Activated CD8-positive, alpha-beta memory T cell treated with anti-CD3 and anti-CD28 coated beads, Interleukin-2, amount 10 ng/mL, durations not matched to agents 7 days and 5 days (primary cell): ENCODE measurements at regions not wholly inside any gene's neighbourhood (a gene's known extent, or its start where the extent isn't known, plus 50 kb on each side); places are given as distances from the start of the nearest gene placed in this dataset.

Experiments
- ATAC-seq: fragments of 150-1000 bp; cut with Tn5 transposase; one replicate; pipeline ENCODE4 v1.10.0; 2021; ENCODE audit warnings: moderate library complexity
- CTCF ChIA-PET: fragments of 350-600 bp; sonication (Branson Sonifier 250); formaldehyde crosslinking; loops from one replicate; lab custom pipeline; 2021; ENCODE audit warnings: antibody characterized with exemption; lab: Charles Lee
- DNase-seq: peaks from one replicate; pipeline ENCODE4 v3.0.0-alpha.2; 2020
- H3K27ac Mint-ChIP-seq: one replicate; pipeline ENCODE4 v1.8.0; 2021; ENCODE audit warnings: mild to moderate bottlenecking, mixed read lengths
- H3K27me3 Mint-ChIP-seq: one replicate; pipeline ENCODE4 v1.8.0; 2021; ENCODE audit warnings: mixed read lengths
- H3K36me3 Mint-ChIP-seq: one replicate; pipeline ENCODE4 v1.8.0; 2021; ENCODE audit warnings: mild to moderate bottlenecking, mixed read lengths
- H3K4me1 Mint-ChIP-seq: one replicate; pipeline ENCODE4 v1.8.0; 2021; ENCODE audit warnings: mixed read lengths
- H3K4me3 Mint-ChIP-seq: one replicate; pipeline ENCODE4 v1.8.0; 2021; ENCODE audit warnings: mild to moderate bottlenecking, moderate library complexity, mixed read lengths
- H3K9me3 Mint-ChIP-seq: one replicate; pipeline ENCODE4 v1.8.0; 2022; ENCODE audit warnings: low read depth, mixed read lengths

- H3K36me3 Mint-ChIP-seq, result no peaks in the 10 kb centered on the region
- H3K4me3 Mint-ChIP-seq, result no peak overlapping the region
- no peaks in the 10 kb centered on the region for H3K9me3 Mint-ChIP-seq
- H3K27ac Mint-ChIP-seq, result no peak overlapping the region
- peaks cover 6% of the 10 kb centered on the region for H3K27me3 Mint-ChIP-seq
- no peaks in the 10 kb centered on the region for H3K4me1 Mint-ChIP-seq
- CTCF ChIA-PET, result interaction anchor here (0.7 kb wide), 1 partner anchor 18 kb away, joined by 3 read pairs; no protein-coding TSS in a partner anchor
- DNase-seq (no peak), ATAC-seq (no peak)
Observed at GRCh38 chr6:71107911-71108420, 151.1 kb upstream of the B3GAT2 start.

GRCh38 chr6:71114544-71114943, 157.7 kb upstream of the B3GAT2 start:
- CTCF ChIA-PET, result no interaction called here
- Mint-ChIP-seq H3K9me3 (no peaks in the 10 kb centered on the region), H3K4me3 (no peak overlapping the region), H3K27ac (no peak overlapping the region), H3K27me3 (no peaks in the 10 kb centered on the region), H3K4me1 (no peaks in the 10 kb centered on the region), H3K36me3 (no peaks in the 10 kb centered on the region)
- ATAC-seq, result no peak
- DNase-seq, result no peak

GRCh38 chr6:71114986-71115385, 158.1 kb upstream of the B3GAT2 start:
- Mint-ChIP-seq H3K4me3 (no peak overlapping the region), H3K36me3 (no peaks in the 10 kb centered on the region), H3K27me3 (no peaks in the 10 kb centered on the region), H3K4me1 (no peaks in the 10 kb centered on the region), H3K27ac (no peak overlapping the region), H3K9me3 (no peaks in the 10 kb centered on the region)
- ATAC-seq (no peak), DNase-seq (no peak)
- CTCF ChIA-PET, result no interaction called here

GRCh38 chr6:71119560-71119959, 162.7 kb upstream of the B3GAT2 start:
- no peak overlapping the region for H3K27ac Mint-ChIP-seq
- H3K36me3 Mint-ChIP-seq, result no peaks in the 10 kb centered on the region
- DNase-seq (no peak), ATAC-seq (no peak)
- CTCF ChIA-PET, result no interaction called here
- no peaks in the 10 kb centered on the region for H3K27me3 Mint-ChIP-seq
- H3K4me1 Mint-ChIP-seq, result no peaks in the 10 kb centered on the region
- no peaks in the 10 kb centered on the region for H3K9me3 Mint-ChIP-seq
- no peak overlapping the region for H3K4me3 Mint-ChIP-seq

- Mint-ChIP-seq H3K4me3 (no peak overlapping the region), H3K36me3 (no peaks in the 10 kb centered on the region), H3K27ac (no peak overlapping the region), H3K9me3 (no peaks in the 10 kb centered on the region), H3K4me1 (no peaks in the 10 kb centered on the region), H3K27me3 (no peaks in the 10 kb centered on the region)
- DNase-seq (no peak), ATAC-seq (no peak)
- CTCF ChIA-PET, result no interaction called here
Observed at GRCh38 chr6:71123051-71123450, 165.6 kb upstream of the OGFRL1 start.

GRCh38 chr6:71124340-71124739, 164.3 kb upstream of the OGFRL1 start:
- CTCF ChIA-PET, result no interaction called here
- H3K27me3 Mint-ChIP-seq, result no peaks in the 10 kb centered on the region
- H3K9me3 Mint-ChIP-seq, result no peaks in the 10 kb centered on the region
- no peaks in the 10 kb centered on the region for H3K36me3 Mint-ChIP-seq
- no peak overlapping the region for H3K27ac Mint-ChIP-seq
- DNase-seq, result no peak
- H3K4me3 Mint-ChIP-seq, result no peak overlapping the region
- no peak for ATAC-seq
- H3K4me1 Mint-ChIP-seq, result no peaks in the 10 kb centered on the region

- CTCF ChIA-PET, result no interaction called here
- Mint-ChIP-seq H3K27me3 (no peaks in the 10 kb centered on the region), H3K27ac (no peak overlapping the region), H3K36me3 (no peaks in the 10 kb centered on the region), H3K4me1 (no peaks in the 10 kb centered on the region), H3K9me3 (no peaks in the 10 kb centered on the region), H3K4me3 (no peak overlapping the region)
- no peak for DNase-seq
- no peak for ATAC-seq
Observed at GRCh38 chr6:71125216-71125615, 163.4 kb upstream of the OGFRL1 start.

GRCh38 chr6:71126506-71126905, 162.1 kb upstream of the OGFRL1 start:
- no peaks in the 10 kb centered on the region for H3K4me1 Mint-ChIP-seq
- no peak for ATAC-seq
- CTCF ChIA-PET, result interaction anchor here (1.3 kb wide), 1 partner anchor 19 kb away, joined by 3 read pairs; no protein-coding TSS in a partner anchor
- DNase-seq, result no peak
- H3K27ac Mint-ChIP-seq, result no peak overlapping the region
- H3K4me3 Mint-ChIP-seq, result no peak overlapping the region
- H3K9me3 Mint-ChIP-seq, result no peaks in the 10 kb centered on the region
- H3K27me3 Mint-ChIP-seq, result no peaks in the 10 kb centered on the region
- no peaks in the 10 kb centered on the region for H3K36me3 Mint-ChIP-seq

- CTCF ChIA-PET, result interaction anchor here (0.6 kb wide), 1 partner anchor 49 kb away, joined by 3 read pairs; no protein-coding TSS in a partner anchor
- Mint-ChIP-seq H3K27me3 (no peaks in the 10 kb centered on the region), H3K4me1 (no peaks in the 10 kb centered on the region), H3K36me3 (no peaks in the 10 kb centered on the region), H3K27ac (no peak overlapping the region), H3K4me3 (no peak overlapping the region), H3K9me3 (no peaks in the 10 kb centered on the region)
- no peak for DNase-seq
- ATAC-seq, result no peak
Observed at GRCh38 chr6:71127374-71127773, 161.2 kb upstream of the OGFRL1 start.

GRCh38 chr6:71130277-71130676, 158.3 kb upstream of the OGFRL1 start:
- no peaks in the 10 kb centered on the region for H3K4me1 Mint-ChIP-seq
- no peak overlapping the region for H3K4me3 Mint-ChIP-seq
- H3K27me3 Mint-ChIP-seq, result no peaks in the 10 kb centered on the region

GRCh38 chr6:71134929-71135642, 153.5 kb upstream of the OGFRL1 start:
- CTCF ChIA-PET, result no interaction called here
- ATAC-seq, result no peak
- H3K27me3 Mint-ChIP-seq, result no peaks in the 10 kb centered on the region
- no peaks in the 10 kb centered on the region for H3K36me3 Mint-ChIP-seq
- H3K27ac Mint-ChIP-seq, result no peak overlapping the region
- H3K4me3 Mint-ChIP-seq, result no peak overlapping the region
- no peak for DNase-seq
- no peaks in the 10 kb centered on the region for H3K4me1 Mint-ChIP-seq
- H3K9me3 Mint-ChIP-seq, result no peaks in the 10 kb centered on the region

More at GRCh38 chr6:71130277-71130676, 158.3 kb upstream of the OGFRL1 start:
- CTCF ChIA-PET, result no interaction called here
- Mint-ChIP-seq H3K36me3 (no peaks in the 10 kb centered on the region), H3K27ac (no peak overlapping the region), H3K9me3 (no peaks in the 10 kb centered on the region)
- DNase-seq, result no peak
- no peak for ATAC-seq

GRCh38 chr6:71137973-71138372, 150.6 kb upstream of the OGFRL1 start:
- no peak overlapping the region for H3K4me3 Mint-ChIP-seq
- no peaks in the 10 kb centered on the region for H3K9me3 Mint-ChIP-seq
- no peaks in the 10 kb centered on the region for H3K36me3 Mint-ChIP-seq
- no peak overlapping the region for H3K27ac Mint-ChIP-seq
- no peak for DNase-seq
- ATAC-seq, result no peak
- H3K27me3 Mint-ChIP-seq, result no peaks in the 10 kb centered on the region
- no peaks in the 10 kb centered on the region for H3K4me1 Mint-ChIP-seq
- CTCF ChIA-PET, result no interaction called here

- Mint-ChIP-seq H3K27me3 (no peaks in the 10 kb centered on the region), H3K36me3 (no peaks in the 10 kb centered on the region), H3K9me3 (no peaks in the 10 kb centered on the region), H3K4me1 (no peaks in the 10 kb centered on the region), H3K27ac (no peak overlapping the region), H3K4me3 (no peak overlapping the region)
- CTCF ChIA-PET, result no interaction called here
- DNase-seq (no peak), ATAC-seq (no peak)
Observed at GRCh38 chr6:71138376-71138775, 150.2 kb upstream of the OGFRL1 start.

- Mint-ChIP-seq H3K4me3 (no peak overlapping the region), H3K9me3 (no peaks in the 10 kb centered on the region), H3K36me3 (no peaks in the 10 kb centered on the region), H3K27ac (no peak overlapping the region), H3K27me3 (no peaks in the 10 kb centered on the region), H3K4me1 (no peaks in the 10 kb centered on the region)
- CTCF ChIA-PET, result no interaction called here
- DNase-seq, result no peak
- no peak for ATAC-seq
Observed at GRCh38 chr6:71139249-71139648, 149.4 kb upstream of the OGFRL1 start.
